ENCODE measurements at regions not wholly inside any gene's neighbourhood (a gene's known extent, or its start where the extent isn't known, plus 50 kb on each side); places are given as distances from the start of the nearest gene placed in this dataset.
A peak's percentile ranks its signal among the peaks of the same experiment; 100 is the strongest.

GRCh38 chr5:74342948-74343682 is 297.4 kb downstream of the ENC1 start:
- intact Hi-C loops (cut with DNase I, micrococcal nuclease), result no loop called here
- ATAC-seq (peak; percentile 69), DNase-seq (no peak)

- ATAC-seq, result peak; percentile 70
- no peak for DNase-seq
- intact Hi-C loops (cut with DNase I, micrococcal nuclease), result no loop called here
These were observed 298.3 kb downstream of the ENC1 start for GRCh38 chr5:74342182-74342581.

- intact Hi-C loops (cut with DNase I, micrococcal nuclease), result no loop called here
- ATAC-seq (no peak), DNase-seq (no peak)
These were observed 299.3 kb downstream of the ENC1 start for GRCh38 chr5:74341221-74341620.

GRCh38 chr5:74340476-74340875 is 300.1 kb downstream of the ENC1 start:
- ATAC-seq, result no peak
- no peak for DNase-seq
- intact Hi-C loops (cut with DNase I, micrococcal nuclease), result no loop called here

- ATAC-seq, result peak; percentile 9
These were observed 302.6 kb downstream of the ENC1 start for GRCh38 chr5:74337984-74338310.

GRCh38 chr5:74337254-74337983 is 303.1 kb downstream of the ENC1 start:
- ATAC-seq (peak; percentile 33), DNase-seq (no peak)
- intact Hi-C loops (cut with DNase I, micrococcal nuclease), result no loop called here

More at GRCh38 chr5:74337984-74338310, 302.6 kb downstream of the ENC1 start:
- intact Hi-C loops (cut with DNase I, micrococcal nuclease), result no loop called here
- DNase-seq, result no peak

GRCh38 chr5:74336297-74336696 is 304.2 kb downstream of the ENC1 start:
- DNase-seq (no peak), ATAC-seq (no peak)
- intact Hi-C loops (cut with DNase I, micrococcal nuclease), result no loop called here

GRCh38 chr5:74334762-74335384 is 305.7 kb downstream of the ENC1 start:
- DNase-seq (no peak), ATAC-seq (peak; percentile 68)
- intact Hi-C loops (cut with DNase I, micrococcal nuclease), result no loop called here

GRCh38 chr5:74334062-74334761 is 306.3 kb downstream of the ENC1 start:
- intact Hi-C loops (cut with DNase I, micrococcal nuclease), result no loop called here
- ATAC-seq, result peak; percentile 18
- DNase-seq, result no peak

- intact Hi-C loops (cut with DNase I, micrococcal nuclease), result no loop called here
- DNase-seq, result no peak
- ATAC-seq, result no peak
These were observed 307.1 kb downstream of the ENC1 start for GRCh38 chr5:74333430-74333829.

GRCh38 chr5:74332682-74333081 is 307.8 kb downstream of the ENC1 start:
- no peak for DNase-seq
- no peak for ATAC-seq
- intact Hi-C loops (cut with DNase I, micrococcal nuclease), result no loop called here

GRCh38 chr5:74332006-74332405 is 308.5 kb downstream of the ENC1 start:
- DNase-seq (no peak), ATAC-seq (no peak)
- intact Hi-C loops (cut with DNase I, micrococcal nuclease), result no loop called here

- intact Hi-C loops (cut with DNase I, micrococcal nuclease), result no loop called here
- DNase-seq (no peak), ATAC-seq (peak; percentile 79)
These were observed 312.3 kb downstream of the ENC1 start for GRCh38 chr5:74328221-74328630.

- intact Hi-C loops (cut with DNase I, micrococcal nuclease), result no loop called here
- ATAC-seq, result peak; percentile 22
- DNase-seq, result no peak
These were observed 313.2 kb downstream of the ENC1 start for GRCh38 chr5:74327339-74327685.

GRCh38 chr5:74326571-74327338 is 313.8 kb downstream of the ENC1 start:
- DNase-seq (peak; percentile 53 to 67), ATAC-seq (peak; percentile 78)
- intact Hi-C loops (cut with DNase I, micrococcal nuclease), result no loop called here

GRCh38 chr5:74325866-74326265 is 314.7 kb downstream of the ENC1 start:
- DNase-seq, result no peak
- intact Hi-C loops (cut with DNase I, micrococcal nuclease), result no loop called here
- ATAC-seq, result no peak

GRCh38 chr5:74324556-74324955 is 316.0 kb downstream of the ENC1 start:
- ATAC-seq (no peak), DNase-seq (no peak)
- intact Hi-C loops (cut with DNase I, micrococcal nuclease), result no loop called here

- intact Hi-C loops (cut with DNase I, micrococcal nuclease), result no loop called here
- ATAC-seq, result no peak
These were observed 317.6 kb downstream of the ENC1 start for GRCh38 chr5:74322944-74323343.

GRCh38 chr5:74322191-74322590 is 318.3 kb downstream of the ENC1 start:
- ATAC-seq (no peak), DNase-seq (no peak)
- intact Hi-C loops (cut with DNase I, micrococcal nuclease), result no loop called here

More at GRCh38 chr5:74322944-74323343, 317.6 kb downstream of the ENC1 start:
- DNase-seq, result no peak

Measured in left colon (tissue), 2 donors.